Right lobe of liver (tissue), 4 donors: ENCODE measurements at regions not wholly inside any gene's neighbourhood (a gene's known extent, or its start where the extent isn't known, plus 50 kb on each side); places are given as distances from the start of the nearest gene placed in this dataset.

Source experiments
- POLR2A ChIP-seq: fragments of 450-650 bp; IDR thresholded peaks from one replicate; pipeline ENCODE4 v1.6.1; 2017; ENCODE audit warnings: antibody characterized with exemption, mild to moderate bottlenecking
- TF ChIP-seq, protein P1 (sequence below), 4 donors: fragments of 200-600 bp in 3 of 4; fragments of 450-650 bp in 1 of 4; IDR thresholded peaks; one replicate each; pipeline versions ENCODE4 v1.5.1 to v1.8.0; 2016 to 2022; ENCODE audit warnings: antibody characterized with exemption in 4 of 4, mild to moderate bottlenecking in 2 of 4
- donor health status: DM: no; HTN: no; CAD: no.
- donor health status: DM: no; HTN: no; CAD: no.
- donor health status: DM: no; HTN: yes; CAD: no.

DNA sequence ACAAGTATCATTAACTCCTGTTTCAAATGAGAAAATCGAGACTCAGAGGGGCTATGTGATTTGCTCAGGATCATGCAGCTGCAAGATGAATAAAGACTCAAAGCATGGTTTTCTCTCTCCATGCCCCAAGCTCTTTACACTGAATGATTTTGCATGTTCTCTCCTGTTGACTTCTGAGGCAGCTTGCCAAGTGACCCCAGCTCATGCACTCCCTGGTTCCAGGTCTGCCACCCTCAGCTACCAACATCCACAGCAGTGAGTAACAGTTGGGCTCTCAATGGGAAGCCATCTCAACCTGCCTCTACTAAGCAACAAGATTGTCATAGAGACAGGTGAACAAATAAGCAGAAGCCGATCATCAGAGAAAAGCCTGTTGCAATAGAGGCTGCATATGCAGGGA is 116.9 kb upstream of the GADL1 start:
- TF ChIP-seq POLR2A, result no peak
- TF ChIP-seq, protein P1, sequence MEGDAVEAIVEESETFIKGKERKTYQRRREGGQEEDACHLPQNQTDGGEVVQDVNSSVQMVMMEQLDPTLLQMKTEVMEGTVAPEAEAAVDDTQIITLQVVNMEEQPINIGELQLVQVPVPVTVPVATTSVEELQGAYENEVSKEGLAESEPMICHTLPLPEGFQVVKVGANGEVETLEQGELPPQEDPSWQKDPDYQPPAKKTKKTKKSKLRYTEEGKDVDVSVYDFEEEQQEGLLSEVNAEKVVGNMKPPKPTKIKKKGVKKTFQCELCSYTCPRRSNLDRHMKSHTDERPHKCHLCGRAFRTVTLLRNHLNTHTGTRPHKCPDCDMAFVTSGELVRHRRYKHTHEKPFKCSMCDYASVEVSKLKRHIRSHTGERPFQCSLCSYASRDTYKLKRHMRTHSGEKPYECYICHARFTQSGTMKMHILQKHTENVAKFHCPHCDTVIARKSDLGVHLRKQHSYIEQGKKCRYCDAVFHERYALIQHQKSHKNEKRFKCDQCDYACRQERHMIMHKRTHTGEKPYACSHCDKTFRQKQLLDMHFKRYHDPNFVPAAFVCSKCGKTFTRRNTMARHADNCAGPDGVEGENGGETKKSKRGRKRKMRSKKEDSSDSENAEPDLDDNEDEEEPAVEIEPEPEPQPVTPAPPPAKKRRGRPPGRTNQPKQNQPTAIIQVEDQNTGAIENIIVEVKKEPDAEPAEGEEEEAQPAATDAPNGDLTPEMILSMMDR (IDR thresholded peaks at IDR 0.05), result no peak
